ENCODE measurements at regions not wholly inside any gene's neighbourhood (a gene's known extent, or its start where the extent isn't known, plus 50 kb on each side); places are given as distances from the start of the nearest gene placed in this dataset.

DNA sequence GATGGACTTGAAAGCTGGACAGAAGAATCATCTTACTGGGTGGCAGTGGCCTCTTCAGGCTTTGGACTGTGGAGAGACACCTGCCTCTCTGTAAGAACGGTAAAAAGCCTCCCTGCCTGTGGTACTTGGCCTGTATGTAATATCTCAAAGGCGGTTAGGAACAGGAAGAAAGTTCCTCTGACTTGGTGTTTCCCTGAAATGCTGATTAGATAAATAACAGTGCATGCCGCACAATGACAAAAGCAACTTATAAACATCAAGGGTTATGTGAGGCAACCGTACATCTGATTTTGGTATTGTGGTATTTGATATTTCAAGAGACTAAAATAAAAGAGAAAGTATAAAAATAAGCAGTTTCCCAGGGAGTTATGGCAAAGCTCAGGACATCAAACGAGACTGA is 92.4 kb upstream of the SORBS2 start:
- no peak for TF ChIP-seq CTCF (IDR thresholded peaks at IDR 0.05)
- peak in 1 of 3 donors; percentile 52 for TF ChIP-seq POLR2AphosphoS5 (IDR thresholded peaks at IDR 0.05)
- no peak for TF ChIP-seq POLR2A (IDR thresholded peaks at IDR 0.05)
- no peak for TF ChIP-seq EP300 (IDR thresholded peaks at IDR 0.05)
